ENCODE measurements at regions not wholly inside any gene's neighbourhood (a gene's known extent, or its start where the extent isn't known, plus 50 kb on each side); places are given as distances from the start of the nearest gene placed in this dataset.

- no peak for TF ChIP-seq CTCF (IDR thresholded peaks at IDR 0.05)
- Histone ChIP-seq H2AFZ (no peak overlapping the region), H3K27me3 (ENCODE audit: control insufficient read depth, insufficient read depth, low read length) (no peaks in the 10 kb centered on the region), H3K4me3 (ENCODE audit: low read depth, low read length) (no peak overlapping the region), H3K79me2 (no peaks in the 10 kb centered on the region), H3K27ac (no peak overlapping the region), H3K9ac (no peak overlapping the region), H3K9me3 (ENCODE audit: control insufficient read depth, low read length) (no peaks in the 10 kb centered on the region), H3K4me2 (ENCODE audit: low read length) (no peak overlapping the region), H3K36me3 (ENCODE audit: control insufficient read depth, insufficient read depth, low read length) (no peaks in the 10 kb centered on the region), H3K4me1 (no peaks in the 10 kb centered on the region)
Observed at GRCh38 chr4:42262701-42263490, 110.4 kb upstream of the BEND4 start.

DNA sequence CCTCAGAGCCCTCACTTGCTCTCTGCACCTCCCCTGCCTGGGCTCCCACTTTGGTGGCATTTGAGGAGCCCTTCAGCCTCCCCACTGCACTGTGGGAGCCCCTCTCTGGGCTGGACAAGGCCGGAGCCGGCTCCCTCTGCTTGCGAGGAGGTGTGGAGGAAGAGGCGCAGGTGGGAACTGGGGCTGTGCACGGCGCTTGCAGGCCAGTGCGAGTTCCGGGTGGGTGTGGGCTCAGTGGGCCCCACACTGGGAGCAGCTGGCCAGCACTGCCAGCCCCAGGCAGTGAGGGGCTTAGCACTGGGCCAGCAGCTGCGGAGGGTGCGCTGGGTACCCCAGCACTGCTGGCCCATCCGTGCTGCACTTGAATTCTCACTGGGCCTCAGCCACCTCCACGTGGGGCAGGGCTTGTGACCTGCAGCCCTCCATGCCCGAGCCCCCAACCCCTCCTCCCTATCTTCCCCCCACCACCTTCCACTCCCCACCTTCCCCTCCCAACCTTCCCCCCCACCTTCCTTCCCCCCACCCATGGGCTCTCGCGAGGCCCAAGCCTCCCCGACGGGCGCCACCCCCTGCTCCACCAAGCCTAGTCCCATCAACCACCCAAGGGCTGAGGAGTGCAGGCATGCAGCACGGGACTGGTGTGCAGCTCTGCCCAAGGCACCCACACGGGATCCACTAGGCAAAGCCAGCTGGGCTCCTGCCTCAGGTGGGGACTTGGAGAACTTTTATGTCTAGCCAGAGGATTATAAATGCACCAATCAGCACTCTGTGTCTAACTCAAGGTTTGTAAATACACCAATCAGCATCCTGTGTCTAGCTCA lies 113.5 kb upstream of the BEND4 start:
- Histone ChIP-seq H3K9ac (no peak overlapping the region), H3K27me3 (ENCODE audit: control insufficient read depth, insufficient read depth, low read length) (no peaks in the 10 kb centered on the region), H3K79me2 (no peaks in the 10 kb centered on the region), H3K4me3 (ENCODE audit: low read depth, low read length) (no peak overlapping the region), H3K4me2 (ENCODE audit: low read length) (no peak overlapping the region), H3K4me1 (no peaks in the 10 kb centered on the region), H2AFZ (no peak overlapping the region), H3K27ac (no peak overlapping the region), H3K9me3 (ENCODE audit: control insufficient read depth, low read length) (no peaks in the 10 kb centered on the region), H3K36me3 (ENCODE audit: control insufficient read depth, insufficient read depth, low read length) (no peaks in the 10 kb centered on the region)
- no peak for TF ChIP-seq CTCF (IDR thresholded peaks at IDR 0.05)

- Histone ChIP-seq H3K9me3 (ENCODE audit: control insufficient read depth, low read length) (no peaks in the 10 kb centered on the region), H3K27me3 (ENCODE audit: control insufficient read depth, insufficient read depth, low read length) (no peaks in the 10 kb centered on the region), H3K9ac (no peak overlapping the region), H3K79me2 (no peaks in the 10 kb centered on the region), H2AFZ (no peak overlapping the region), H3K36me3 (ENCODE audit: control insufficient read depth, insufficient read depth, low read length) (no peaks in the 10 kb centered on the region), H3K4me1 (no peaks in the 10 kb centered on the region), H3K4me2 (ENCODE audit: low read length) (no peak overlapping the region), H3K4me3 (ENCODE audit: low read depth, low read length) (no peak overlapping the region), H3K27ac (no peak overlapping the region)
- TF ChIP-seq CTCF (IDR thresholded peaks at IDR 0.05), result no peak
Observed at GRCh38 chr4:42267724-42268123, 115.3 kb upstream of the BEND4 start.

DNA sequence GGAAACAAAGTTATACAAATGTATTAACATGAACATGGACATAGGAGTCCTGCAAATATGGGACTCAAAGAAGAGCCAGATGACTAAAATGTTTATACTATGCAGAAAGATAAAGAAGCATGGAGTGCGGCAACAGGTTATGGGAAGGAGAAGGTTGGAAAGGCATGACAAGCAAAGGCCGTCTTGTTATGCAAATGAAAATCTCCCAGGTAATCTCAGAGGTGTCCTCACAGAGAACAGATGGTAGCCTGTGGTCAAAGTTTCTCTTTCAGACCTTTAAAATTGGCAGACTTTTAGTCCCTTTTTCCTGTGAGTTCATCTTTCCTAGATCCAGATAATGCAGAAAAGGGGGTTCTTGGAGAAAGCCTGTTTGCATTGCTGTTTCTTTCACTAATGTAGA lies 116.4 kb upstream of the BEND4 start:
- no peaks in the 10 kb centered on the region for H3K9me3 ChIP-seq (ENCODE audit: control insufficient read depth, low read length)
- H3K4me3 ChIP-seq (ENCODE audit: low read depth, low read length), result no peak overlapping the region
- H3K79me2 ChIP-seq, result no peaks in the 10 kb centered on the region
- no peak overlapping the region for H3K9ac ChIP-seq
- H3K4me1 ChIP-seq, result no peaks in the 10 kb centered on the region
- no peak overlapping the region for H3K27ac ChIP-seq
- no peaks in the 10 kb centered on the region for H3K36me3 ChIP-seq (ENCODE audit: control insufficient read depth, insufficient read depth, low read length)
- no peak overlapping the region for H2AFZ ChIP-seq
- no peaks in the 10 kb centered on the region for H3K27me3 ChIP-seq (ENCODE audit: control insufficient read depth, insufficient read depth, low read length)
- no peak for TF ChIP-seq CTCF (IDR thresholded peaks at IDR 0.05)
- H3K4me2 ChIP-seq (ENCODE audit: low read length), result no peak overlapping the region

Measured in parathyroid adenoma (tissue), 2 donors.